CD1c-positive myeloid dendritic cell (primary cell): ENCODE measurements at regions not wholly inside any gene's neighbourhood (a gene's known extent, or its start where the extent isn't known, plus 50 kb on each side); places are given as distances from the start of the nearest gene placed in this dataset.

Source experiments
- DNase-seq: peaks from one replicate; pipeline ENCODE4 v3.0.0-alpha.2; 2016; ENCODE audit errors: extremely low spot score

DNA sequence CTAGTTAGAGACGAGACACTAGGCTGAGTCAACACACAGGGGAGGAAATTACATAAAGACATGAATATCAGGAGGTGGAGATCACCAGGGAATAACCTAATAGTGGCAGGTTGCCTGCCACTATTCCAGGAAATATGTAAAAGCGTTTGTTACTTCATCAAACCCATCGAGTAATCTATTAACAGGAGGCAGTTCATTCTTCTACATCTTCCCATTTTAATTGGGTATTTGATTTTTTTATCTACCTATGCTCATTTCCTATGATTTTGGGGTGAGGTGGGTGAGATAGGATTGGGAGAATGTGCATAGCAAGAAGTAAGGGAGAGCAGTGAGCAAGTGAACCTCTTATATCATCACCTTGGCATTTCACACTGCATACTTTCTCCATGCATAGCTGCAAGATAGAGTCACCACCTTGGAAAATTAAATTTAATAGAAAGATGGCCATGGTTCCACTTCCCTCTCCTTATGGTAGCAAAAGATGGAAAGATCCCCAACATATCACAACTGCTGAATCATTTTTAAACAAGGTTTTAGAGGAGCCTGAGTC lies 312.2 kb downstream of the TMEM114 start:
- DNase-seq = no peak

DNA sequence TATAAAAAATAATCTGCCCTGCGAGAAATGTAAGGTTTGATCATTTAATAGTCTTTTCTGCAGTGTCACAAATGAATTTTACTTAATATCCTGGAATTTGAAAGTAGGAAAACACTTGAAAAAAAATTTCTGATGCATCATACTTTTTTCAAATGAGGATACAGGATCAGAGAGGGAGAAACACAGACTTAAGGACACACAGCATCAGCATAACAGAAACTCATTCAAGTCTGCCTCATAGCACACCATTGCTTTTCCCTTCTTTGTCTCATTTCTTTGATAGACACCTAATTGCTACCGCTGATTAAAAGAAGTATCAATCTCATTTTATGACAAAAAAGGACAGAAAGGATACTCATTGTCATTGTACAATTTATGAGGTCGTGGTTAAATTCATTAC lies 319.0 kb downstream of the TMEM114 start:
- DNase-seq = no peak

DNA sequence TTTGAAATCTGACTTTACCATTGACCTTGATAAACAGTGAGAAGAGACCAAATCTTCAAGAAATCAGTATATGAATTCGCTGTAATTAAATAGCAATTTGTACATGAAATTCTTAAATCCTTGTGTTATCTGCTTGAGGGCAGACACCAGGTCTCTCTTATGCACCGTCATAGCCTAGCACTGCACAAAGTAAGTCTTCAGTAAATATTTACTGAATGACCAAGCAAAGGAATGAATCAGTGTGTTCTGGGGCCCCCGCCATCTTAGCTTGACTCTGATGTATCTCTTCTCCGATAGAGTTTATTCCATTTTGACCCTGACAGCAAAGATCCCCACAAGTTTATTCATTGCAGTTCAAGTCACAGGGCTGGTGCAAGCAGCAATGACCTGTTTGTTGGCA lies 328.0 kb downstream of the TMEM114 start:
- DNase-seq = no peak

DNA sequence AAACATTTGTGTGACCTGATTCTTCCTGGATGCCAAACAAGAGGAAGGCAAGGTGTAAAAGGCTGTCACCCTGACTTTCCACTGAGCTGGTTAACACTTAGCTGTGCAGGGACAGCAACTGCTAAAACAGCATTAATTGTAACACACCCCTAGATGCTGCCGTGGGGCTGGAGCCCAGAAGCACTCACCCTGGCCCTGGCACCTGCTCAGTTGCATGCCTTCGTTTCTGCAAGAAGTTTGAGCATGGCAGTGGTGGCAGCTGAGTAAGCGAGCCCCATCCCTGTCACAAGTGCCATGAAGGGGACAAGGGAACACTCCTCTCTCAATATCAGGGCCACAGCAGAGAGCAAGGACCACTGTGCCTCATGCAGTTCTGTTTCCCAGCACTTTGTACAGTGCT lies 330.2 kb downstream of the TMEM114 start:
- no peak for DNase-seq

DNA sequence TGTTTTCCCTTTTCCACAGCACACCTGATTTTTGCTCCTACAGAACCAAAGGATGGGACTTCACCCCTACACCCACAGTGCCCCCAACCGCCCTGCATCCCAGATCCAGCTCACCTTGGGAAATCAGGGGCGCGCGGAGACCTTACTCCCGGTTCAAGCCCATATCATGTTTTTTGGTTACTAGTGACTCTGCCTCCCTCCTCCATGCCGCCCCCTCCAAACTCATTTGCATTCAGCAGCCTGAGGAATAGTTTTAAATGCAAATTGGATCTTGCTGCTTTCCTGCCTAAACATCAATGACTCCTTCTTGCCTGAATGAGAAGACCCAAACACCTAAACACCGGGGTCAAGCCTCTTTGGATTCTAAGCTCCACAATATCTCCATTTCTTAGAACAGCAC lies 331.8 kb downstream of the TMEM114 start:
- no peak for DNase-seq

DNA sequence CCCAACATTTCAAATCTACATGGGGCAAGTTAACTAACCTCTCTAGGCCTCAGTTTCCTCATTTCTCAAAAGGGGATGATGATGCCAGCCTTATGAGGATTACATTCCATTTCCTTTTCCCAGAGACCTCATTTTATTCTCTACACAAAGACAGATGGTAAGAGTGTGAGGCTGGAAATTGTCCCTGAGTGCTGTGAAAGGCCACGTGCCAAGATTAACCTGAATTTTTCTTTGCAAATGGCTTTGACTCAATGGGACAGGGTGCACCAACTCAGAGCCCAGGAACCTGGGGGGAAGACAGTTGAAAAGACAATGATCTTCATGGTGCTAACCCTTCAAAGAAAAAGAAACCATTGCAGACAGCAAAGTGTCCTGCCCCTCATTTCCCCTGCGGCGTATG lies 332.8 kb downstream of the TMEM114 start:
- DNase-seq = no peak

DNA sequence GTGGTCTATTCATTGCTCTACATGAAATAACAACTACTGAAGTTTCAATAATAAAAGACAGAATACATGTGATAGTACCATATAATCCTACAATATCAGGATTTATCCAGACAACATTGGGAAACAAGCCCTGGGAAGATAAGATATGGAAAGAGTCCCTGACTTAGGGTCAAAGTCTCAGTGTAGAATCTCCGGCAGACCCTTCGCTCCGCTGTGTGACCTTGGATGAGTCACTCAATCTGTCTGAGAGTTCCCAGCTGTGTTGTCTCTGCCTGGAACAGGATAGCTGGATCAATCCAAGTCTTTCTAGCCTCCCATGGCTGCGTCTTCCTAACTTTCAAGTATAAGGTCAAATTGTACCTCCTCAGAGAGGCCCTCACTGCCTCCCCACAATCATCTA lies 335.9 kb downstream of the TMEM114 start:
- no peak for DNase-seq

DNA sequence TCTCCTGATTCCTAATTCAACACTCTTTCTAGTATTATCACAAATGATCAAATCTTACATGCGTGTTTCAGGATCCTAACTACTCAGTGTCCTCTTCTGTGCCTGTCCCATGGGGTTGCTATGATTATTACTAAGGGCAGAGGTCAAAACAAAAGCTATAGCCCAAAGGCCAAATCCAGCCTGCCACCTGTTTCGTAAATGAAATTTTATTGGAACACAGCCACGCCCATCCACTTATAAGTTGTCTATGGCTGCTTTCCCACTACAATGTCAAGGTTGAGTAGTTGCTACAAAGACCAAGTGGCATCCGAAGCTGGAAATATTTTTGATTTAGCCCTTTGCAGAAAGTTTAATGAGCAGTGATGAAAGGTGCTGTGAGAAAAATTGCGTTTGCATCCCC lies 336.6 kb downstream of the TMEM114 start:
- DNase-seq = no peak

DNA sequence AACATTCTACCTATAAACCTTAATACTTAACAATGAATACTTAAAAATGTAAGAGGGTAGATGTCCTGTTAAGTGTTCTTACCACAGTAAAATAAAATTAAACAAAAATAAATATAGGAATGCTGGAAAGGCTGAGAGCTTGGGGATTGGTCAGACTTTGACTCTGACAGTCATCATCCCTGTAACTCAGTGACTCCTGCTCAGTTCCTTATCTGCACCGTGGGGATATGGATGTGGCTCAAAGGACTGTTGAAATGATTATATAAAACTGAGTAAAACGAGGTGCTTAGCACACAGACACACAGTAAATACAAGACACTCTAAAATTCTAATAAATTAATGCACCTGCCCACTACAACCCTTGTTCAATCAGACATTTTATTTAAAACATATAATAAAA lies 338.6 kb downstream of the TMEM114 start:
- no peak for DNase-seq

DNA sequence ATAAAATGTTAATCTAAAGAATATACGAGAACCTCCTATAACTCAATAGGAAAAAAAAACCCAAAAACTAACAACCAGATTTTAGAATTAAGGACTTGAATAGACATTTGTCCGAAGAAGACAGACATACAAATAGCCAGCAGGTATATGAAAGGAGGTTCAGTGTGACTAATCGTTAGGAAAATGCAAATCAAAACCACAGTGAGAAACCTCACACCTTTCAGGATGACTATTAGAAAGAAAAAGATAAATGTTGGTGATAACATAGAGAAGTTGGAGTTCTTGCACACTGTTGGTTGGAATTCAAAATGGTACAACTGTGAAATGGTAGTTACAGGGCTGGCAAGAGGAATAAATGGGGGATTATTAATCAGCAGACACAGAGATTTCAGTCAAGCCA lies 339.0 kb downstream of the TMEM114 start:
- no peak for DNase-seq

DNA sequence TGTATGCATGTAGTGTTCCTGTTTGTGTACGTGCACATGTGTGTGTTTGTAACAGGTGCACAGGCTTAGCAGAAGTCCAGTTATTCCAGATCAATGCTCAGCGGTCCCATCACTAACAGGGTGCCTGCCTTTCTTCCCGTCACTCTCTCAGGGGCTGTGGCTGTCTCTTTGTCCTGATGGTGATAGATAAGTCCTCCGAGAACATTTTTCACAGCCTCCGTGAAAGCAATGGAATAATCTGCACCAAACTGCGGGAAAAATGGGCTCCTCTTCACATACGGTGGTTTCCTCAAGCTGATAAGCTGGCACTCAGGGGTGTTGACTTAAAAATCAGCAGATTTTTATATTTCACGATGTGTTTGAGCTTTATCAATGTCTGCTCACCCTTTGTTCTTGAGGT lies 342.3 kb downstream of the TMEM114 start:
- no peak for DNase-seq

DNA sequence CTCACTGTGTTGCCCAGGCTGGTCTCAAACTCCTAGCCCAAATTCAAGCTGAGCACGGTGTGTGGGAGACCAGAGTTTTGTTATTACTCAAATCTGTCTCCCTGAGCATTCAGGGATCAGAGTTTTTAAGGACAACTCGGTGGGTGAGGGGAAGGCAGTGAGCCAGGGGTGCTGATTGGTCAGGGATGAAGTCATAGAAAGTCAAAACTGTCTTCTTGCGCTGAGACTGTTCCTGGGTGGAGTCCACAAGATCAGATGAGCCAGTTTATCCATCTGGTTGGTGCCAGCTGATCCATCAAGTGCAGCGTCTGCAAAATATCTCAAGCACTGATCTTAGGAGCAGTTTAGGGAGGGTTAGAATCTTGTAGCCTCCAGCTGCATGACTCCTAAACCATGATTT lies 346.3 kb downstream of the TMEM114 start:
- no peak for DNase-seq

DNA sequence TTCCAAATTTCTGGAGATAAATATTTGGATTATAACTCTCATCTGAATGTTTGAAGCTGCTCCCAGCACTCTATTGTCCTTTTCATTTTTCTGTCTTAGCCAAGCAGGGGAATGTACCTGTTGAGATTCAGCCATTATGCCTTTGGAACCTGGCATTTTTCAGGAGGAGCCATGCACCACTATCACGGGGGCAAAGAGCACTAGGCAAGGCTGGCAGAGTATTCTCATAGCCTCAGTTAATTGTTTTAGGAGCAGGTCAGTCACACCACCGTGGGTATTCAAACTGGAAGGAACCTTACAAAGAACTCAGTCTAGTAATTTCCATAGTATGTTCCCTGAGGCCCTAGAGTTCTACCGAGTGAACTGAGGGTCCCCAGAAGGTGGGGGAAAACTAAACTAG lies 348.9 kb downstream of the TMEM114 start:
- DNase-seq = no peak

DNA sequence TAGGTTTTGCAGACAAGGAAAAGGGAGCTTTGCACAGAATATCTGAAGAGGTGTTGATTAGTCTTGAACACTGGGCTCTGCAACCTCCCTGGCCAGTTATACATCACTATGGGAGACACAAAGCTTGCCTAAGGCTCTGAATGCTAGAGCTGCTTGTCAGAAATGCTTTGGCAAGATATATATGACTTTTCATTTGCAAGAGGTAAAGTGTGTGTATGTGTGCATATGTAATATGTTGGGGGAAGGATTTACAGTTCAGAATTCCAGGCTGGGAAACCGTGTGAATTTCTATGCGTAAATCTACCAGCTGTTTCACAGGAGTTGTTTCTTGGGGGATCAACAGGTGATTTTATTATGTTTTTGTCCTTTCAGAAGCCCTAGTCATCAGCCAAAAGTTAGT lies 350.9 kb downstream of the TMEM114 start:
- DNase-seq = no peak

DNA sequence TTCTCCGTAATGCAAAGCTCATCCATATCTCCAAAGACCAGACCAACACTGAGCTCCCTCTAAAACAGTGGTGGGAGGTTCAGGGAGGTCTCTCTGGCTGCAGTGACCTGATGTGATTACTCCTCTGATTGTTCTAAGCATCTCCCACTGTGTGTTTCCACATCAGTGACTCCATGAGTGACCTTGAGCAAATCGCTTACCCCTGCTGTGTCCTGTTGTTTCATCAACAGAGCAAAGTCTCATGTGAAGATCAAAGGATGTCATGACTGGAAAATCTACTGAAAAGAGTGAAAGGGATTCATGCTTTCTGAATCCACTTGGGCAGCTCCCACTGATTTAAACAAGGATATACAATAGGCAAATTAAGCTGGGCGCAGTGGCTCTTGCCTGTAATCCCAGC lies 352.9 kb downstream of the TMEM114 start:
- DNase-seq = no peak

DNA sequence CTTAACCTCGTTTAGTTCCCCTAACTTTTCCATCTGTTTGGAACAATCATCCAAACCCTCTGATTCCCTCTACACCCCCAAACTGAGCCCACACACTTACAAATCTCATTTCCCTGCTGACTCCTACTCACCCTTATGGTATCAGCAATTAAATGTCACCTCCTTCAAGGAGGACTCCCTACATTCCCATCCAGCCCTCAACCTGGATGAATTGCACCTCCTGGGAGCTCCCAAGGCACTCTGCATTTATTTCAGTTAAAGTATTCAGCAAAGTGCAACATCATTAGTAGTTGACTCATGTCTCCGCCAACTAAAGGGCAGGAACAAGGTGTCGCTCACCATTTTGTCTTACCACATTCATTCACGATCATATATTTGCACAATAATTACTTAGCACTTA lies 353.5 kb downstream of the TMEM114 start:
- DNase-seq = no peak

DNA sequence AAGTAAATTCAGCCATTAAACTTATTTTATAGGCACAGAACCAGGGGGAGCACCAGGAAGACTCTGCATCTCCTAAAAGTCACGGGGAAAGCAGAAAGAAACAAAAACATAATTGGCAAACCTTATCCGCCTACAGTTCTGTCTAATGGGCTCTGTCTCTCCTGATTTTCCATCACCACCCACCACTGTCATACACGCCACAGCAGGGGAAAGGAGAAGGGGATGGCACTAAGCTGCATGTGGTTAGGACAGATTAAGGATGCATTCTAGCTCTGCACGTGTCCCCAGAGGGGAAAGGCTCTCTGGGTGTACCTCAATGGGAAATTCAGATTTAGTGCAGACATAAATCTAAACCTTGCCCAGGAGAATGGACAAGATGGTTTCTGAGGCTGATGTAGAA lies 359.8 kb downstream of the TMEM114 start:
- DNase-seq = no peak

DNA sequence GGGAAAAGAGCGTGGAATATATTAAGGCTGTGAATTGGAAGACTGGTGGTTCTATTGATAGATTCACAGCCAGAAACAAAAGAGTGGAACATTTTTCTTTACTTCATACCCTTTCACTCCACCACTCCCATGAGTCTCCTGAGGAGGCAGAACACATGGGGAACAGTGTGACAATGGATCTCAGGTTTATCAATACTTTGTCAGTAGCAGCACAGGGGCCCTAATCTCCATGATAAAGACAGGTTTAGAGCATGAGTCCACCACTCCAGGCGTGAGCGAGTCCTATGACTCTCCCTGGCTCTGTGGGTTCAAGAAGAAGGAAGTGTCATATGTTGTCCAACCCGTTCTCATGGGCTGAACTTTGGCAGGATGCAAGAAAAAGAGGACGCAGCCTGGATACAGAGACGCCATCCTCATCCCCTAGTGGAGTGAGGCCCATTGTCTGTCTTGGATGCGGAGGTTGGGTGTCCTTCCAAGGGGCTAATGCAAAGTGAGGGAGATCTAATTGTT lies 361.2 kb downstream of the TMEM114 start:
- DNase-seq = no peak

DNA sequence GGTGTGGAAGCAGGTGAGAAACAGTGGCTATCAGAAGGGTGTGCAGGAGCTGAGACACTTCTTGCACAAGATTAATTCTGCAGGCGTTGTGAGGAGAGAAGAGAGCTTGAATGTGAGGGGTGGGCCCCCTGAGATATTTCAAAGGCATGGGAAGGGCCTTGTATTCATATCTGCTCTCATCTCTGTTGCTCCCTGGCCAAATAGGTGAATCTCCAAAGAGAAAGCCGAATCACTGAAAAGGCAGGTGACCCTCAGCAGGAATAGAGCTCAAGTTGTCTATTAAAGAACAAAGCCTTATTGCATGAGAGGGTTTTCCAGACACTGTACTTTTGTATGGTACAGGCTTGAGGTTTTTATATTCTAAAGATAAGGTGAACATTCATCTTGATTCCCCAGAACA lies 373.1 kb downstream of the TMEM114 start:
- DNase-seq = no peak

DNA sequence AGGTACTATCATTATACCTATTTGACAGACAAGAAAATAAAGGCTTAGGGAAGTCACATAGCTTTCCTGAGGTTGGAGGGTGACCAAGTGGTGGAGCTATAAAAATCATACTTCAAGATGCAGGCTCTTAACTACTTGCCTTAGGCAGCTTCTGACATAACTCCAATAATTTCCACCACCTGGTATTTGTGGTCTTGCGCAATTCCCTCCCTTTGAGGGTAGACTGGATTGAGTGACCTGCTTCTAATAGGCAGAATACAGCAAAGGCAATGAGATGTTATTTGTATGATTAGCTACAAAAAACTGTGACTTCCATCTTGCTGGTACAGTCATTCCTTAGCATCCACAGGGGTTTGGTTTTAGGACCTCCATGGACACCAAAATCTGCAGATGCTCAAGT lies 385.5 kb downstream of the TMEM114 start:
- no peak for DNase-seq

DNA sequence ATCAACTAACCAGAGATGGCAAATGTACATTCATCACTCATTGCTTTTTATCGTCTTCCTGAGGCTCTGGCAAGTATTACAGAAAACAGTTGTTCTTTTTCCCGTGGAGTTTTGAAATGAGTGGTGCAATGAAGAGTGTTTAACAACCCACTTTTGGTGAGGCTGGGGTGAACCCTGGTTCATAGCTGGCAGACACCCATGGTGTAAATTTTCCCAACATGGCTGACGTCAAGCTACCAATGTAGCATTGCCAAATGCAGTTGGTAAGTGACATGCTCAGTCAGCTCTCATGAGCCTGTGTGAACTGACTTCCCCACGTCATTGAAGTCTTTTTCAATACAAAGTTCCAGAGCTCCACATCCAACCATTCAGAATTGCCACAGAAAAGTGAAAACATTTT lies 386.2 kb downstream of the TMEM114 start:
- no peak for DNase-seq

DNA sequence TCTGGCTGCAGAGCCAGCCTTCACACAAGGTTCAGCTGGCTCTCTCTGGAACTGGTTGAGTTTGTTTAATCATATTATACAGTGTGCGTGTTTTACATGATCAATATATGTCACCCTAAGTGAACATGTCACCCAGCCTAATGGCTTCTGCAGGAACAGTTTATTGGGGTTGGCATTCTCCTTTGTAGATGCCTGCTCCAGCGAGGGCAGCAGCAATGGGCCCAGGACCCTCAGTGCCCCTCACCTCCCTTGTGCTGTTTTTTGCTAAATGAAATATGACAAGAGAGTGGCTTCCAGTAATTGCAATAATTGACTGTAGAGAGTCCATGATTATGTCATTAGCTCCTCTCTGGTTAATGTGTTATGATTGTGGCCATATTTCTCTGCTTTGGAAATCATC lies 387.2 kb downstream of the TMEM114 start:
- no peak for DNase-seq

DNA sequence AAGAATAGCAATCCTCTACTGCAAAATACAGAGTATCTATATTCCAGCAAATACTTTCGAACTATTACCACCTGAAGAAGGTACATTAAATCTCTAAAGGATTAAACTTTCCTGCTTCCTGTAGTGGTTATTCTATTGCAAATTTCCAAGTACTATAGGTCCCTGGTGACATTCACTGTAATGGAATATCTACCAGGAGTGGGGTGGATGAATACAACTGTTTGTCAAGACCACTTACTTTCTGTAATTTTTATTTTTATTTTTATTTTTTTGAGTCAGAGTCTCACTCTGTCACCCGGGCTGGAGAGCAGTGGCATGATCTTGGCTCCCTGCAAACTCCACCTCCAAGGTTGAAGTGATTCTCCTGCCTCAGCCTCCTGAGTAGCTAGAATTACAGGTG lies 389.5 kb downstream of the TMEM114 start:
- DNase-seq = no peak

DNA sequence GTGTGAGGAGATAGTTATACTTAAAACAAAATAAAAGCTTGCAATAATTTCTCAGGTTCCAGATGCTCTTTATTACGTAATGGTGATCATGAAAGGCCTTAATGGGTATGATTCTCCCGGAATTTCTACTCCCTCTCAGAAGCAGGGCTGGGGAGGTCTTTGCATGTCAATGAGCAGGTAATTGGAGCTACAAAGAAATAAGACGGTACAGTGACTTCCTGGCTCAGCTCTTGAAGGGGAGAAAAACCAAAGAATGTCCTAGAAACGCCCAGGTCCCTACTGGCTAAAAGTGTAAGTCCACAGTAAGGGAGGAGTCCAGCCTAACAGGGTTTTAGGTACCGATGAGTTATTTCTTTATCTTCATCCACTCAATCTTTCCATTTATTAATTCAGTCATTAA lies 390.9 kb downstream of the TMEM114 start:
- DNase-seq = no peak

DNA sequence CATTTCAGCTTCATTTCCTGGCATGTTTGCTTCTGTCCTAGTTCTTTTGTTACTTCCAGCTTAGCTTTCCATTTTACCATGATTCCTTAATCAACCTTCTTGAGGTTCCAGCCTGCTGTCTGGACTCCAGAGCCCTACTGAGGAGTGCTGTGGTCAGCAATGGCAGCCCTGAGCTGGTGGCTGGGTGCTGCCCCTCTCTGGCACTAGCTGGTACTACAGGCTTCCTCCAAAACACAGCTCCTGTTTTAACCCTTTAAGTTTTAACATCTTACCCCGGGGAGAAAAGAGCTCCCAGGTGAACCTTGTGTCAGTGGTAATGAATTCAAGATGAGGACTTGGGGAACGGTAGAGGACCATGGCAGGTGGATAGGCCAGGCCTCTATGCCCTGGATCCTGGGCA lies 395.5 kb downstream of the TMEM114 start:
- DNase-seq = no peak
